Fibroblast of lung (primary cell): ENCODE measurements at regions not wholly inside any gene's neighbourhood (a gene's known extent, or its start where the extent isn't known, plus 50 kb on each side); places are given as distances from the start of the nearest gene placed in this dataset.

ENCODE experiments used
- DNase-seq, 2 donors: peaks; one replicate each; pipeline versions ENCODE4 v3.0.0 to v3.0.0-alpha.2; 2010; ENCODE audit warnings: low read depth in 2 of 2
- H2AFZ ChIP-seq: 2 replicates; pipeline ENCODE4 v1.5.1; 2012; ENCODE audit warnings: low read length, control low read depth, inconsistent platforms
- H3K27ac ChIP-seq: 2 replicates; pipeline ENCODE4 v1.5.1; 2011; ENCODE audit warnings: low read length, control low read depth; ENCODE audit not compliant: insufficient read depth
- H3K27me3 ChIP-seq: 2 replicates; pipeline ENCODE4 v1.5.1; 2011; ENCODE audit warnings: mild to moderate bottlenecking, low read length; ENCODE audit not compliant: control insufficient read depth, insufficient read depth
- H3K36me3 ChIP-seq: 2 replicates; pipeline ENCODE4 v1.5.1; 2011; ENCODE audit warnings: low read length; ENCODE audit not compliant: control insufficient read depth, insufficient read depth
- H3K4me1 ChIP-seq: 2 replicates; pipeline ENCODE4 v1.5.1; 2011; ENCODE audit warnings: low read length; ENCODE audit not compliant: control insufficient read depth, insufficient read depth; ENCODE audit errors: extremely low read depth
- H3K4me2 ChIP-seq: 2 replicates; pipeline ENCODE4 v1.5.1; 2011; ENCODE audit warnings: low read length, control low read depth; ENCODE audit not compliant: insufficient read depth; ENCODE audit errors: extremely low read depth
- H3K4me3 ChIP-seq, 4 experiments: fragments of 200-600 bp in 1 of 4; sonication (generic) in 1 of 4; replicated peaks in 1 of 4; 2 replicates each; pipeline ENCODE4 v1.5.1; 2011 to 2016; ENCODE audit warnings: low read length in 4 of 4, low read depth in 3 of 4, mild to moderate bottlenecking in 3 of 4, control low read depth in 2 of 4, inconsistent platforms in 1 of 4, mixed read lengths in 1 of 4; ENCODE audit not compliant: insufficient read depth in 1 of 4; ENCODE audit errors: control extremely low read depth in 1 of 4
- H3K79me2 ChIP-seq: 2 replicates; pipeline ENCODE4 v1.5.1; 2012; ENCODE audit warnings: mild to moderate bottlenecking, low read length, inconsistent platforms; ENCODE audit not compliant: control insufficient read depth, insufficient read depth
- H3K9ac ChIP-seq: 2 replicates; pipeline ENCODE4 v1.5.1; 2011; ENCODE audit warnings: mild to moderate bottlenecking, low read length, control low read depth; ENCODE audit not compliant: insufficient read depth
- H3K9me3 ChIP-seq: 2 replicates; pipeline ENCODE4 v1.5.1; 2012; ENCODE audit warnings: low read depth, low read length; ENCODE audit not compliant: control insufficient read depth, insufficient read depth
- H4K20me1 ChIP-seq: 2 replicates; pipeline ENCODE4 v1.5.1; 2011; ENCODE audit warnings: low read length; ENCODE audit not compliant: control insufficient read depth, insufficient read depth; ENCODE audit errors: extremely low read depth
- EZH2 ChIP-seq: IDR thresholded peaks from 2 replicates; pipeline ENCODE4 v1.5.1; 2012; ENCODE audit warnings: low read length, control low read depth, mild to moderate bottlenecking; ENCODE audit errors: missing control alignments
- TF ChIP-seq, protein P1 (sequence below), 2 donors: IDR thresholded peaks in 1 of 2; conservative IDR thresholded peaks in 1 of 2; 1 replicate in 1 of 2; 2 replicates in 1 of 2; pipeline ENCODE4 v1.5.1; 2011 to 2012; ENCODE audit warnings: low read length in 2 of 2, control low read depth in 1 of 2, inconsistent platforms in 1 of 2, low read depth in 1 of 2, mild to moderate bottlenecking in 1 of 2

DNA sequence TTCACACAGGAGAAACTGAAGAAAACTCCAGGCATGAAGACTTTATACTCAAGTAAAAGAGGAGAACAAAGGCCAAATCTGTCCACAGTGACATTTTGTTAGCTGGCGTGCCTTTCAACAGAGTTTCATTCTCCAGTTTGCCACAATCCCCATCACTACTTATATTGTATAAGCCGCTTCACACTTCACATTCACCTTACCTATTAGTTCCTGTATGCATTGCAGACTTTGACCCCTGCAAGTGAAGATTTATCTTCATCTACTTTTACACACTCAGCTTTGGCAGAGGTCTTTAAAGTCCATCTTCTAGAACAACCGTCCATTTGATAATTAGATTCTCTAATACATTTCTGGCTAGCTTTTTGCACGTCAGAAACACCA, 56.8 kb upstream of the TANK start:
- H3K79me2 ChIP-seq: no peaks in the 10 kb centered on the region
- H3K9me3 ChIP-seq: no peaks in the 10 kb centered on the region
- H3K27me3 ChIP-seq: no peaks in the 10 kb centered on the region
- H3K9ac ChIP-seq: no peak overlapping the region
- no peak overlapping the region for H3K4me3 ChIP-seq
- no peak for TF ChIP-seq EZH2
- no peak overlapping the region for H3K27ac ChIP-seq
- no peak for DNase-seq
- no peaks in the 10 kb centered on the region for H3K36me3 ChIP-seq
- H3K4me1 ChIP-seq: peaks cover 5% of the 10 kb centered on the region
- H3K4me2 ChIP-seq: no peak overlapping the region
- H4K20me1 ChIP-seq: no peaks in the 10 kb centered on the region
- H2AFZ ChIP-seq: no peak overlapping the region

GRCh38 chr2:161104054-161104553, 56.1 kb upstream of the TANK start:
- H3K27me3 ChIP-seq: no peaks in the 10 kb centered on the region
- H3K9ac ChIP-seq: no peak overlapping the region
- H3K9me3 ChIP-seq: no peaks in the 10 kb centered on the region
- H3K36me3 ChIP-seq: no peaks in the 10 kb centered on the region
- no peak overlapping the region for H3K4me3 ChIP-seq
- H2AFZ ChIP-seq: no peak overlapping the region
- H4K20me1 ChIP-seq: no peaks in the 10 kb centered on the region
- no peak for TF ChIP-seq EZH2
- TF ChIP-seq, protein P1, sequence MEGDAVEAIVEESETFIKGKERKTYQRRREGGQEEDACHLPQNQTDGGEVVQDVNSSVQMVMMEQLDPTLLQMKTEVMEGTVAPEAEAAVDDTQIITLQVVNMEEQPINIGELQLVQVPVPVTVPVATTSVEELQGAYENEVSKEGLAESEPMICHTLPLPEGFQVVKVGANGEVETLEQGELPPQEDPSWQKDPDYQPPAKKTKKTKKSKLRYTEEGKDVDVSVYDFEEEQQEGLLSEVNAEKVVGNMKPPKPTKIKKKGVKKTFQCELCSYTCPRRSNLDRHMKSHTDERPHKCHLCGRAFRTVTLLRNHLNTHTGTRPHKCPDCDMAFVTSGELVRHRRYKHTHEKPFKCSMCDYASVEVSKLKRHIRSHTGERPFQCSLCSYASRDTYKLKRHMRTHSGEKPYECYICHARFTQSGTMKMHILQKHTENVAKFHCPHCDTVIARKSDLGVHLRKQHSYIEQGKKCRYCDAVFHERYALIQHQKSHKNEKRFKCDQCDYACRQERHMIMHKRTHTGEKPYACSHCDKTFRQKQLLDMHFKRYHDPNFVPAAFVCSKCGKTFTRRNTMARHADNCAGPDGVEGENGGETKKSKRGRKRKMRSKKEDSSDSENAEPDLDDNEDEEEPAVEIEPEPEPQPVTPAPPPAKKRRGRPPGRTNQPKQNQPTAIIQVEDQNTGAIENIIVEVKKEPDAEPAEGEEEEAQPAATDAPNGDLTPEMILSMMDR (conservative IDR thresholded peaks at IDR 0.05 in 1 of 2, IDR thresholded peaks at IDR 0.05 in 1 of 2; ENCODE audit: low read depth in 1 of 2, low read length in 2 of 2): no peak
- no peaks in the 10 kb centered on the region for H3K79me2 ChIP-seq
- DNase-seq: no peak
- H3K4me2 ChIP-seq: no peak overlapping the region
- no peak overlapping the region for H3K27ac ChIP-seq
- peaks cover 5% of the 10 kb centered on the region for H3K4me1 ChIP-seq

DNA sequence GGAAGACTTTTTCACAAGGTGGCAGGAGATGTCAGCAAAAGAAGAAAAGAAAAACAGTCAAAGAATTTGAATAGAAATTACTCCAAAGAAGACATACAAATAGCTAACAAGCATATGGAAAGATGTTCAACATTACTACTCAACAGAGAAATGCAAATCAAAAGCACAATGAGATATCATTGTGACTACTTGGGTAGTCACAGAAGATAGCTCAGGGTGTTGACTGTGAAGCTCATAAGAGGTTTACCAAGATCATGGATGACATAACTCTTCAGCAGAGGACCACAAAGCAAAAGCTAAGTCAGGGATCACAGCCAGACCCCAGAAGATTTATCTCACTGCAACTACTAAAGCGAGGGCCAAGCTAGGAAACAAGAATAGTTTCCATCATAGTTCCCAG, 53.0 kb upstream of the TANK start:
- no peak for DNase-seq
- Histone ChIP-seq H2AFZ (no peak overlapping the region), H3K36me3 (no peaks in the 10 kb centered on the region), H3K9me3 (no peaks in the 10 kb centered on the region), H4K20me1 (no peaks in the 10 kb centered on the region), H3K9ac (no peak overlapping the region), H3K27ac (no peak overlapping the region), H3K27me3 (no peaks in the 10 kb centered on the region), H3K4me1 (peaks cover 5% of the 10 kb centered on the region), H3K79me2 (no peaks in the 10 kb centered on the region), H3K4me2 (no peak overlapping the region), H3K4me3 (no peak overlapping the region)
- no peak for TF ChIP-seq EZH2
- TF ChIP-seq, protein P1 (conservative IDR thresholded peaks at IDR 0.05 in 1 of 2, IDR thresholded peaks at IDR 0.05 in 1 of 2; ENCODE audit: low read depth in 1 of 2, low read length in 2 of 2): no peak
